AG09319 (cell line): ENCODE measurements at regions not wholly inside any gene's neighbourhood (a gene's known extent, or its start where the extent isn't known, plus 50 kb on each side); places are given as distances from the start of the nearest gene placed in this dataset.

Experiments used
- DNase-seq: peaks from one replicate; pipeline ENCODE4 v3.0.0-alpha.2; 2010; ENCODE audit warnings: low read depth; ENCODE audit errors: extremely low read depth
- TF ChIP-seq, protein P1 (sequence below): IDR thresholded peaks from 2 replicates; pipeline ENCODE4 v1.5.1; 2011; ENCODE audit warnings: low read depth, mild to moderate bottlenecking, inconsistent platforms, low read length, moderate library complexity

DNA sequence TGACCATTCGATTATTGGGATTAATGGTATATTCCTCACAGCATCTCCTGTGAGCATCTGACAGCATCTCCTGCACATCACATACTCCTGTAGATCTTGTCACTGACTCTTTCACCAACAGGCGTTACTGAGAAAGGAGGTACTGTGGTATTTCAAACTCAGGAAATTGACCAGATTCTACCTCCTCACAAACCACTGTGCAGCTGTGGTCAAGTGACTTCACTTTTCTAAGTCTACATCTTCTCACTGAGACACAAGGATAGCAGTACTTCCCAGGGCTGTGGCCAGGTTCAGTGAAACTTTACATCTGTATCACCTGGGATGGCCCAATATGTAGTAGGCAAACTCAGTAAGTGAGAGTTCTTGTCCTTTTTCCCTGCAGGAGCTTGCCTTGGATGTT, 332.3 kb upstream of the ADAMTSL1 start:
- no peak for DNase-seq
- TF ChIP-seq, protein P1, sequence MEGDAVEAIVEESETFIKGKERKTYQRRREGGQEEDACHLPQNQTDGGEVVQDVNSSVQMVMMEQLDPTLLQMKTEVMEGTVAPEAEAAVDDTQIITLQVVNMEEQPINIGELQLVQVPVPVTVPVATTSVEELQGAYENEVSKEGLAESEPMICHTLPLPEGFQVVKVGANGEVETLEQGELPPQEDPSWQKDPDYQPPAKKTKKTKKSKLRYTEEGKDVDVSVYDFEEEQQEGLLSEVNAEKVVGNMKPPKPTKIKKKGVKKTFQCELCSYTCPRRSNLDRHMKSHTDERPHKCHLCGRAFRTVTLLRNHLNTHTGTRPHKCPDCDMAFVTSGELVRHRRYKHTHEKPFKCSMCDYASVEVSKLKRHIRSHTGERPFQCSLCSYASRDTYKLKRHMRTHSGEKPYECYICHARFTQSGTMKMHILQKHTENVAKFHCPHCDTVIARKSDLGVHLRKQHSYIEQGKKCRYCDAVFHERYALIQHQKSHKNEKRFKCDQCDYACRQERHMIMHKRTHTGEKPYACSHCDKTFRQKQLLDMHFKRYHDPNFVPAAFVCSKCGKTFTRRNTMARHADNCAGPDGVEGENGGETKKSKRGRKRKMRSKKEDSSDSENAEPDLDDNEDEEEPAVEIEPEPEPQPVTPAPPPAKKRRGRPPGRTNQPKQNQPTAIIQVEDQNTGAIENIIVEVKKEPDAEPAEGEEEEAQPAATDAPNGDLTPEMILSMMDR, result no peak

DNA sequence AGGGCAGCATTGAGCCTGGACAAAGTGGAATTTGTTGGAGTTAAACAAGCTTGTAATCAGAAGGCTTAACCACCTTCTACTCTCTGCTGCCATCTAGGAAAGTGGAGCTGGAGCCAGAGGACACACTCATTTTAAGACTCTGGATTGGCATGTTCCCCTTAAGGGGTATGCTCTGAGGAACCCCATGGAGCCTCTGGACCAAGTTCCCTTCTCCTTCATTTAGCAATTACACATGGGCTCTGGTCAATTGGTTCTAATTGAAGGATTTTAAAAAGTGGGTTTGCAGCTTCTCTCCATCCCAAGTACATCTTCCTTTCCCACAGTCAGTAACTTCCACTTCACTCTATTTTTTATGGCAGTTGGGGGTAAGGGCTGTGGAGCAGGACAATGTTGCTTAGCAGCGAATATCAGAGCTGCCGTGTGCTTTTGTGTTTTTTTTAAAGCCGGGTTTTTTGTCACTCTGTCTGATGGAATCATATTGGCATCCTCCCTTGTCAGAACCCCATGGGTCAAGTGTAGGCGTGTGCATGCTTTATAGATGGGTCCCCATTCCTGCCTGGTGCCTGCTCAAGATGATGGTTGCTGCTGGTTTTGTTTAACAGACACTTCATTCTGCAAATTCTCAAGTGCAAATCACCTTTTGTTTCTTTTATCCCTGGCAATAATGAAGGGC, 330.7 kb upstream of the ADAMTSL1 start:
- no peak for DNase-seq
- TF ChIP-seq, protein P1, result no peak; the same call in 1 of the 2 replicates

DNA sequence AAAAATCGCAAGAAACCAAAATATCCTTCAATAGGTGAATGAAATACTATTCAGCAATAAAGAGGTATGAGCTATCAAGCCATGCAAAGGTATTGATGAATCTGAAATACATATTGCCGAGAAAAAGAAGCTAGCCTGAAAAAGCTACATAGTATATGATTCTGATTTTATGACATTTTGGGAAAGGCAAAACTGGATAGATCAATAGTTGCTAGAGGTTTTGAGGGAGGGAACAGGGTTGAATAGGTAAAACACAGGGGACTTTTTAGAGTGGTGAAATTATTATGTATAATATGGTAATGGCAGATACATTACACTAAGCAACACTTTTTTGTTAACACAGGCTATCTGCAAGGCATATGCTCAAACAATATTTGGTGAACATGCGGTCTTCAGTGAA, 327.6 kb upstream of the ADAMTSL1 start:
- TF ChIP-seq, protein P1, result no peak

DNA sequence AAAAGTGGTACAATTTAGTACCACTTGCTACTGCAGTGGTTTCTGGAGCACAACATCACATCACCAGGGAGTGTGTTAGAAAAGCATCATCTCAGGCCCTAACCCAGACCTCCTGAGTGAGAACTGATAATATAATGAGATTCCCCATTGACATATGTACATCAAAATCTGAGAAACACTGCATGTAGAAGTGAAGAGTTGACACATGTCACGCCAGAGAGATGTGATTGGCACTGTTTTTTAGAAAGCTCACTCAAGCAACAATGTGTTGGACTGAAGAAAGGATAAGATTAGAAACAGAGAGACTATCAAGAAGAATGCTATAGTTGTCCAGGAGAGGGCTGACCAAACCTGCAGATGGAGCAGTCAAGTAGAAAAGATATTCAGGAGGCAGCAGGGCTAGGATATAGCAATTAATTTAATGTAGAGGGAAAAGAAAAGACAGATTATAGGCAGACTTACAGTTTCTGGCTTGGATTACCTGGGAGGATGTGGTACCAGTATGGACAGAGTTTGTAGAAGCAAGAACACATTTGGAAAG, 324.4 kb upstream of the ADAMTSL1 start:
- TF ChIP-seq, protein P1, result no peak; the same call in none of the 2 replicates
- no peak for DNase-seq

More for the DNA sequence above, 327.6 kb upstream of the ADAMTSL1 start:
- no peak for DNase-seq

DNA sequence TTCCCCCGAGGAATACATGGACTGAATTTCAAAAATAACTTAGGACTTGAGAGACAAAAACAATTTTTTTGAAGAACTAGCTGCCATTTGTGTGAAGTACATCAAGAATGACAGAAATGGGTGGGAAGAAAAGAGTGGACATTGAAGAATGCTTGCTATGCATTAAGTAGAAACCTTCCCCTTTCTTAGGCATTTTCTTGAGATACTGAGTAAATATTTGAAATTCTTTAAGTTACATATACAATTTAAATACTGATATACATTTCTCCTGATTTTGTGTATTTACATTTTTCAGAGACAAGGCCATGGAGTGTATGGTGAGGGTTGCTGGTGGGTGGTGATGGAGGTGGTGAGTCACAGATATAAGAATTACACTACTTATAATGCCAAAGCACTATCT, 319.3 kb upstream of the ADAMTSL1 start:
- TF ChIP-seq, protein P1, result no peak
- DNase-seq, result no peak

DNA sequence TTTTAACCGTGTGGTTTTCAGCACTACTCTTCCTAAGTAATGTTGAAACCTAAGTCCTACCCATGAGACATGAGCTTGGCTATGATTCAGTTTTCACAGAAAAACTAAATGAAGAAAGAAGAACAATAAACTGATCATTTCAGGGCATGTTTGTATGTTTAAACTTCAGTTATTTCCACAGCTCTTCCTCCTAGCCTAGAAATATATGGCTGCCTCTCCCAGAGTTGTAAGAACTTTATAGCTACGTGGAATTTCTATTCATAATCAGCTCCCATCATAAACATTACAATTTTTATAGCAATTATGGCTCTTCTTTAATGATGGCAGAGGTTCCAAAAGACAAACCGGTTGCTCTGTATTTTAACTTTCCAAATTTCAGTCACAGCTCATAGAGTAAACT, 314.7 kb upstream of the ADAMTSL1 start:
- TF ChIP-seq, protein P1, result no peak

DNA sequence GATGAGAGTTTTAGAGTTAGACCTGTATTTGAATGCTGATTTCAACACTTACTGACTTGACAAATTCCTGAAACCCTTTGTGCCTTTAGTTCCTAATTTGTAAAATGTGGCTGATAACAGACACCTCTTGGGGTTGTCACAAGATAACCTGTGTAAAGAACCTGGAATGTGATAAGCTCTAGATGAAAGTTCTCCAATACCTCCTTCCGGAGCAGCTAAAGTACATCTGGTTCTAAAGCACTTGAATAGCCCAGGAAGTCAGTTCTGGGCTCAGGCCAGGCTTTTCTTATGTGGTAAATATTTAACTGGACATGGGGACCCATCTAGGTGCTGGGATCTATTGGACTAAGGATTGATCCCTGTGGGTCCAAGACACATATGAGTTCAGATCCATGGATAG, 310.8 kb upstream of the ADAMTSL1 start:
- TF ChIP-seq, protein P1, result no peak
- no peak for DNase-seq

More for the DNA sequence above, 314.7 kb upstream of the ADAMTSL1 start:
- no peak for DNase-seq
